PC-9 (cell line): ENCODE measurements at regions not wholly inside any gene's neighbourhood (a gene's known extent, or its start where the extent isn't known, plus 50 kb on each side); places are given as distances from the start of the nearest gene placed in this dataset.

ENCODE experiments used
- BruUV-seq: library from RNA; stranded (reverse); fragments of 400-500 nt; replicated peaks from 2 replicates; lab custom pipeline; 2021; lab: Mats Ljungman, UMichigan
- CTCF ChIA-PET: fragments of 300-600 bp; sonication (Branson Sonifier 250); formaldehyde crosslinking; loops from one replicate; lab custom pipeline; 2022; ENCODE audit warnings: antibody characterized with exemption; lab: Charles Lee
- POLR2A ChIA-PET: fragments of 300-600 bp; sonication (Branson Sonifier 250); formaldehyde crosslinking; loops from one replicate; lab custom pipeline; 2022; ENCODE audit warnings: antibody characterized with exemption; ENCODE audit not compliant: unreplicated experiment; lab: Charles Lee
- DNase-seq, 2 experiments: peaks; one replicate each; pipeline versions ENCODE4 v3.0.0 to v3.0.0-alpha.2; 2015 to 2022; ENCODE audit warnings: mixed read lengths in 1 of 2
- H2AFZ ChIP-seq: fragments of 200-600 bp; sonication (generic); 2 replicates; pipeline ENCODE4 v1.8.1; 2017; ENCODE audit warnings: antibody characterized with exemption
- H3F3A ChIP-seq: fragments of 200-600 bp; sonication (generic); 2 replicates; pipeline ENCODE4 v1.8.1; 2017; ENCODE audit warnings: antibody characterized with exemption, mild to moderate bottlenecking, low read depth; ENCODE audit not compliant: insufficient read depth
- H3K27ac ChIP-seq: fragments of 200-600 bp; sonication (generic); 2 replicates; pipeline ENCODE4 v1.6.1; 2016; ENCODE audit warnings: mixed run types
- H3K27me3 ChIP-seq: fragments of 200-600 bp; sonication (generic); 2 replicates; pipeline ENCODE4 v1.6.1; 2016; ENCODE audit warnings: low read depth, mixed run types; ENCODE audit not compliant: insufficient read depth
- H3K36me3 ChIP-seq: fragments of 200-600 bp; sonication (generic); 2 replicates; pipeline ENCODE4 v1.6.1; 2016; ENCODE audit warnings: low read depth, mixed run types
- H3K4me1 ChIP-seq: fragments of 200-600 bp; sonication (generic); replicated peaks from 2 replicates; pipeline ENCODE4 v1.6.1; 2016; ENCODE audit warnings: mixed run types; ENCODE audit not compliant: insufficient read depth
- H3K4me2 ChIP-seq: fragments of 200-600 bp; sonication (generic); 2 replicates; pipeline ENCODE4 v1.6.1; 2017; ENCODE audit warnings: mixed run types
- H3K4me3 ChIP-seq: fragments of 200-600 bp; sonication (generic); 2 replicates; pipeline ENCODE4 v1.6.1; 2016; ENCODE audit warnings: mixed run types
- H3K79me2 ChIP-seq: fragments of 200-600 bp; sonication (generic); 2 replicates; pipeline ENCODE4 v1.6.1; 2017; ENCODE audit warnings: low read depth, mixed run types
- H3K9me2 ChIP-seq: fragments of 200-600 bp; sonication (generic); 2 replicates; pipeline ENCODE4 v1.8.1; 2017; ENCODE audit warnings: mild to moderate bottlenecking; ENCODE audit not compliant: insufficient read depth
- H3K9me3 ChIP-seq: fragments of 200-600 bp; sonication (generic); 2 replicates; pipeline ENCODE4 v1.8.1; 2016; ENCODE audit warnings: low read depth; ENCODE audit not compliant: insufficient read depth
- H4K20me1 ChIP-seq: fragments of 200-600 bp; sonication (generic); 2 replicates; pipeline ENCODE4 v1.8.1; 2017; ENCODE audit not compliant: insufficient read depth
- CTCF ChIP-seq: fragments of 200-600 bp; sonication (generic); conservative IDR thresholded peaks from 2 replicates; pipeline ENCODE4 v1.6.1; 2017; ENCODE audit warnings: mixed run types, antibody characterized with exemption, mild to moderate bottlenecking, moderate library complexity
- EZH2 ChIP-seq: fragments of 200-600 bp; sonication (generic); IDR thresholded peaks from 2 replicates; pipeline ENCODE4 v1.8.0; 2017; ENCODE audit warnings: antibody characterized with exemption, low read depth
- intact Hi-C: fragments of 100-400 bp; cut with micrococcal nuclease; formaldehyde crosslinking; loops from one replicate; pipeline ENCODE4 v1.10.0; 2022; ENCODE audit not compliant: unreplicated experiment

GRCh38 chr21:16978309-16978895 is 534.4 kb upstream of the CXADR start:
- Histone ChIP-seq H4K20me1 (no peaks in the 10 kb centered on the region), H2AFZ (no peak overlapping the region), H3K4me3 (no peak overlapping the region), H3F3A (no peaks in the 10 kb centered on the region), H3K4me2 (no peak overlapping the region), H3K4me1 (no peaks in the 10 kb centered on the region), H3K79me2 (no peaks in the 10 kb centered on the region), H3K27ac (no peak overlapping the region), H3K27me3 (no peaks in the 10 kb centered on the region), H3K36me3 (no peaks in the 10 kb centered on the region), H3K9me3 (no peaks in the 10 kb centered on the region), H3K9me2 (no peaks in the 10 kb centered on the region)
- ChIA-PET CTCF (no interaction called here), POLR2A (no interaction called here)
- BruUV-seq = no TSS peak
- intact Hi-C loops = no loop called here
- TF ChIP-seq CTCF = no peak
- TF ChIP-seq EZH2 = no peak
- DNase-seq = no peak

- no TSS peak for BruUV-seq
- H3K4me1 ChIP-seq = no peaks in the 10 kb centered on the region
Measured at GRCh38 chr21:16979574-16979973, 533.3 kb upstream of the CXADR start.

GRCh38 chr21:16983420-16983819 is 529.4 kb upstream of the CXADR start:
- Histone ChIP-seq H2AFZ (no peak overlapping the region), H3K27ac (no peak overlapping the region), H3K4me1 (no peaks in the 10 kb centered on the region), H3K9me3 (no peaks in the 10 kb centered on the region), H3K9me2 (no peaks in the 10 kb centered on the region), H3K79me2 (no peaks in the 10 kb centered on the region), H3K4me2 (no peak overlapping the region), H3K36me3 (no peaks in the 10 kb centered on the region), H3K27me3 (no peaks in the 10 kb centered on the region), H4K20me1 (no peaks in the 10 kb centered on the region), H3K4me3 (no peak overlapping the region), H3F3A (no peaks in the 10 kb centered on the region)
- no peak for DNase-seq
- ChIA-PET POLR2A (no interaction called here), CTCF (no interaction called here)
- no peak for TF ChIP-seq EZH2
- no peak for TF ChIP-seq CTCF
- no TSS peak for BruUV-seq
- intact Hi-C loops = no loop called here

More at GRCh38 chr21:16979574-16979973, 533.3 kb upstream of the CXADR start:
- no peak overlapping the region for H3K4me2 ChIP-seq
- H3K9me3 ChIP-seq = no peaks in the 10 kb centered on the region
- intact Hi-C loops = no loop called here
- no peak overlapping the region for H3K4me3 ChIP-seq
- H2AFZ ChIP-seq = no peak overlapping the region
- no peaks in the 10 kb centered on the region for H3K79me2 ChIP-seq
- no peak overlapping the region for H3K27ac ChIP-seq
- POLR2A ChIA-PET = no interaction called here
- H3K9me2 ChIP-seq = no peaks in the 10 kb centered on the region
- CTCF ChIA-PET = no interaction called here
- TF ChIP-seq EZH2 = no peak
- no peak for TF ChIP-seq CTCF
- H3K27me3 ChIP-seq = no peaks in the 10 kb centered on the region
- no peaks in the 10 kb centered on the region for H3K36me3 ChIP-seq
- H4K20me1 ChIP-seq = no peaks in the 10 kb centered on the region
- no peaks in the 10 kb centered on the region for H3F3A ChIP-seq
- DNase-seq = no peak
